Mesothelial cell of epicardium (in vitro differentiated cells): ENCODE measurements at regions not wholly inside any gene's neighbourhood (a gene's known extent, or its start where the extent isn't known, plus 50 kb on each side); places are given as distances from the start of the nearest gene placed in this dataset.

Experiments used
- DNase-seq, 2 experiments: peaks; one replicate each; pipeline ENCODE4 v3.0.0; 2021; ENCODE audit warnings: low spot score in 2 of 2; ENCODE audit not compliant: unreplicated experiment in 2 of 2
- H3K27ac Mint-ChIP-seq: 2 replicates; pipeline ENCODE4 v1.8.0; 2021; ENCODE audit warnings: mixed read lengths
- H3K27me3 Mint-ChIP-seq: 2 replicates; pipeline ENCODE4 v1.8.0; 2021; ENCODE audit warnings: low read depth, mixed read lengths
- H3K36me3 Mint-ChIP-seq: 2 replicates; pipeline ENCODE4 v1.8.0; 2021; ENCODE audit warnings: mixed read lengths
- H3K4me1 Mint-ChIP-seq: 2 replicates; pipeline ENCODE4 v1.8.0; 2021; ENCODE audit warnings: mixed read lengths
- H3K4me3 Mint-ChIP-seq: 2 replicates; pipeline ENCODE4 v1.8.0; 2021; ENCODE audit warnings: mild to moderate bottlenecking, moderate library complexity, mixed read lengths
- H3K9me3 Mint-ChIP-seq: 2 replicates; pipeline ENCODE4 v1.8.0; 2021; ENCODE audit warnings: mixed read lengths
- CTCF ChIP-seq: fragments of 200-600 bp; sonication (generic); IDR thresholded peaks from one replicate; pipeline ENCODE4 v1.5.0; 2021; ENCODE audit warnings: antibody characterized with exemption; ENCODE audit not compliant: unreplicated experiment

GRCh38 chr4:79497001-79497400 is 89.0 kb upstream of the GK2 start:
- H3K9me3 Mint-ChIP-seq: peaks cover 6% of the 10 kb centered on the region
- TF ChIP-seq CTCF: no peak
- H3K27me3 Mint-ChIP-seq: no peaks in the 10 kb centered on the region
- peaks cover 13% of the 10 kb centered on the region for H3K4me1 Mint-ChIP-seq
- no peaks in the 10 kb centered on the region for H3K36me3 Mint-ChIP-seq
- no peak for DNase-seq
- no peak overlapping the region for H3K27ac Mint-ChIP-seq
- H3K4me3 Mint-ChIP-seq: no peak overlapping the region

GRCh38 chr4:79495447-79495846 is 87.4 kb upstream of the GK2 start:
- H3K27ac Mint-ChIP-seq: no peak overlapping the region
- no peak for TF ChIP-seq CTCF
- peaks cover 2% of the 10 kb centered on the region for H3K9me3 Mint-ChIP-seq
- H3K4me1 Mint-ChIP-seq: peaks cover 13% of the 10 kb centered on the region
- no peaks in the 10 kb centered on the region for H3K27me3 Mint-ChIP-seq
- H3K4me3 Mint-ChIP-seq: no peak overlapping the region
- DNase-seq: no peak
- H3K36me3 Mint-ChIP-seq: no peaks in the 10 kb centered on the region

- no peak overlapping the region for H3K4me3 Mint-ChIP-seq
- no peak overlapping the region for H3K27ac Mint-ChIP-seq
- no peak for TF ChIP-seq CTCF
- H3K27me3 Mint-ChIP-seq: no peaks in the 10 kb centered on the region
- DNase-seq: no peak
- H3K4me1 Mint-ChIP-seq: peaks cover 13% of the 10 kb centered on the region
- H3K36me3 Mint-ChIP-seq: no peaks in the 10 kb centered on the region
- H3K9me3 Mint-ChIP-seq: peaks cover 27% of the 10 kb centered on the region
Measured at GRCh38 chr4:79492148-79492547, 84.1 kb upstream of the GK2 start.

GRCh38 chr4:79489506-79489905 is 81.5 kb upstream of the GK2 start:
- peaks cover 41% of the 10 kb centered on the region for H3K9me3 Mint-ChIP-seq
- peaks cover 2% of the 10 kb centered on the region for H3K4me1 Mint-ChIP-seq
- no peaks in the 10 kb centered on the region for H3K27me3 Mint-ChIP-seq
- H3K4me3 Mint-ChIP-seq: no peak overlapping the region
- no peak for TF ChIP-seq CTCF
- DNase-seq: no peak
- peaks cover 3% of the 10 kb centered on the region for H3K36me3 Mint-ChIP-seq
- no peak overlapping the region for H3K27ac Mint-ChIP-seq

- Mint-ChIP-seq H3K4me3 (no peak overlapping the region), H3K36me3 (no peaks in the 10 kb centered on the region), H3K27ac (no peak overlapping the region), H3K27me3 (peaks cover 1% of the 10 kb centered on the region), H3K4me1 (no peaks in the 10 kb centered on the region), H3K9me3 (peaks cover 12% of the 10 kb centered on the region)
- DNase-seq: no peak
- no peak for TF ChIP-seq CTCF
Measured at GRCh38 chr4:79476196-79476595, 68.2 kb upstream of the GK2 start.

GRCh38 chr4:79473439-79473724 is 65.4 kb upstream of the GK2 start:
- H3K27ac Mint-ChIP-seq: no peak overlapping the region
- H3K36me3 Mint-ChIP-seq: no peaks in the 10 kb centered on the region
- no peak overlapping the region for H3K4me3 Mint-ChIP-seq
- no peak for DNase-seq
- peaks cover 1% of the 10 kb centered on the region for H3K27me3 Mint-ChIP-seq
- TF ChIP-seq CTCF: no peak
- peaks cover 4% of the 10 kb centered on the region for H3K9me3 Mint-ChIP-seq
- H3K4me1 Mint-ChIP-seq: no peaks in the 10 kb centered on the region
